Mammary epithelial cell (primary cell): ENCODE measurements at regions not wholly inside any gene's neighbourhood (a gene's known extent, or its start where the extent isn't known, plus 50 kb on each side); places are given as distances from the start of the nearest gene placed in this dataset.

Experiments
- EZH2 ChIP-seq: IDR thresholded peaks from 2 replicates; pipeline ENCODE4 v1.6.1; 2012; ENCODE audit warnings: low read length, inconsistent platforms, borderline replicate concordance
- TF ChIP-seq, protein P1 (sequence below), 2 donors: IDR thresholded peaks in 1 of 2; conservative IDR thresholded peaks in 1 of 2; 2 replicates each; pipeline ENCODE4 v1.5.1; 2011 to 2012; ENCODE audit warnings: inconsistent platforms in 2 of 2, low read length in 2 of 2, mild to moderate bottlenecking in 2 of 2, control low read depth in 1 of 2, low read depth in 1 of 2; ENCODE audit not compliant: insufficient read depth in 1 of 2; ENCODE audit errors: extremely low read depth in 1 of 2

DNA sequence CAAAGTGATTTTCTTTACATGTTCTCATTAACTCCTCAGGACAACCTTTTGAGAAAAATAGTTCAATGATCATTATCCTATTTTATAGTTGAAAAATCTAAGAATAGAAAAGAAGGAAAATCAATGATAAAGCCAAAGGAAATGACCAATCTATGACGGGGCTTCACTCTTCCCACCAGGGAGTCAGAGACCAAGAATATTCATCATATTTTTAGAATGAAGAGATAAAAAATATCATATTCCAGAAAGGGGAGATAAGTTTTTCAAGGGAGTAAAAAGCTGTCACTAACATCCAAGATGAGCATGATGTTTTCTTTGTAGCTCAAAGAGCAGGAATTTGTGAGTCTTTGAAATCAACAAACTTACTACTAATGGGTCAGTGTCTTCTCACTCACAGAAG lies 71.5 kb upstream of the LPP start:
- TF ChIP-seq, protein P1, sequence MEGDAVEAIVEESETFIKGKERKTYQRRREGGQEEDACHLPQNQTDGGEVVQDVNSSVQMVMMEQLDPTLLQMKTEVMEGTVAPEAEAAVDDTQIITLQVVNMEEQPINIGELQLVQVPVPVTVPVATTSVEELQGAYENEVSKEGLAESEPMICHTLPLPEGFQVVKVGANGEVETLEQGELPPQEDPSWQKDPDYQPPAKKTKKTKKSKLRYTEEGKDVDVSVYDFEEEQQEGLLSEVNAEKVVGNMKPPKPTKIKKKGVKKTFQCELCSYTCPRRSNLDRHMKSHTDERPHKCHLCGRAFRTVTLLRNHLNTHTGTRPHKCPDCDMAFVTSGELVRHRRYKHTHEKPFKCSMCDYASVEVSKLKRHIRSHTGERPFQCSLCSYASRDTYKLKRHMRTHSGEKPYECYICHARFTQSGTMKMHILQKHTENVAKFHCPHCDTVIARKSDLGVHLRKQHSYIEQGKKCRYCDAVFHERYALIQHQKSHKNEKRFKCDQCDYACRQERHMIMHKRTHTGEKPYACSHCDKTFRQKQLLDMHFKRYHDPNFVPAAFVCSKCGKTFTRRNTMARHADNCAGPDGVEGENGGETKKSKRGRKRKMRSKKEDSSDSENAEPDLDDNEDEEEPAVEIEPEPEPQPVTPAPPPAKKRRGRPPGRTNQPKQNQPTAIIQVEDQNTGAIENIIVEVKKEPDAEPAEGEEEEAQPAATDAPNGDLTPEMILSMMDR (conservative IDR thresholded peaks at IDR 0.05 in 1 of 2, IDR thresholded peaks at IDR 0.05 in 1 of 2; ENCODE audit: extremely low read depth in 1 of 2, insufficient read depth in 1 of 2, low read depth in 1 of 2, low read length in 2 of 2): no peak
- no peak for TF ChIP-seq EZH2
